GM18861 (cell line): ENCODE measurements at regions not wholly inside any gene's neighbourhood (a gene's known extent, or its start where the extent isn't known, plus 50 kb on each side); places are given as distances from the start of the nearest gene placed in this dataset.

Source experiments
- ATAC-seq: cut with Tn5 transposase; IDR thresholded peaks from one replicate; pipeline ENCODE4 v1.9.1; 2021; ENCODE audit not compliant: unreplicated experiment

- no peak for ATAC-seq
Measured at GRCh38 chr9:87437966-87438365, 59.7 kb upstream of the DAPK1 start.

GRCh38 chr9:87441251-87441650 is 56.4 kb upstream of the DAPK1 start:
- no peak for ATAC-seq

DNA sequence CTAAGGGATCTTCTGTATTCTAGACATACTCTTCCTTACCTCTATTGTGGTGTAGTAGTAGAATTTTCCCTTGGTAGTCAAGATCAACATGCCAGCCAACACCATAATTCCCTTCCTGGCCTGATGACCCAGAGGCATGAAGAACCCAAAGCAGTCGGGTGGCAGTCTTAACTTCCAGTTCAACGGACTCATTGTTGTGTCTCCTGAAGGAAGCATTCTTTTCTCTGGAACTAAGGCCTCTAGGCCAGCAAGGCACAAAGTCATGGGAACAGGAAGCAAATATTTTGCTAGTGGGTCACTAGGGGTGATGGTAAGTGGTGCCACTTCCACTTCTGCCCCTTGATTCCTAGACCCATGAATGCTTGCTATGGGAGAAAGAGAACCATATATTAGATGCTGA is 55.2 kb upstream of the DAPK1 start:
- ATAC-seq = no peak

GRCh38 chr9:87443006-87443405 is 54.7 kb upstream of the DAPK1 start:
- no peak for ATAC-seq

GRCh38 chr9:87443461-87443860 is 54.2 kb upstream of the DAPK1 start:
- ATAC-seq = no peak

GRCh38 chr9:87445646-87446045 is 52.0 kb upstream of the DAPK1 start:
- ATAC-seq = peak; percentile 93

GRCh38 chr9:87446527-87446926 is 51.1 kb upstream of the DAPK1 start:
- no peak for ATAC-seq

DNA sequence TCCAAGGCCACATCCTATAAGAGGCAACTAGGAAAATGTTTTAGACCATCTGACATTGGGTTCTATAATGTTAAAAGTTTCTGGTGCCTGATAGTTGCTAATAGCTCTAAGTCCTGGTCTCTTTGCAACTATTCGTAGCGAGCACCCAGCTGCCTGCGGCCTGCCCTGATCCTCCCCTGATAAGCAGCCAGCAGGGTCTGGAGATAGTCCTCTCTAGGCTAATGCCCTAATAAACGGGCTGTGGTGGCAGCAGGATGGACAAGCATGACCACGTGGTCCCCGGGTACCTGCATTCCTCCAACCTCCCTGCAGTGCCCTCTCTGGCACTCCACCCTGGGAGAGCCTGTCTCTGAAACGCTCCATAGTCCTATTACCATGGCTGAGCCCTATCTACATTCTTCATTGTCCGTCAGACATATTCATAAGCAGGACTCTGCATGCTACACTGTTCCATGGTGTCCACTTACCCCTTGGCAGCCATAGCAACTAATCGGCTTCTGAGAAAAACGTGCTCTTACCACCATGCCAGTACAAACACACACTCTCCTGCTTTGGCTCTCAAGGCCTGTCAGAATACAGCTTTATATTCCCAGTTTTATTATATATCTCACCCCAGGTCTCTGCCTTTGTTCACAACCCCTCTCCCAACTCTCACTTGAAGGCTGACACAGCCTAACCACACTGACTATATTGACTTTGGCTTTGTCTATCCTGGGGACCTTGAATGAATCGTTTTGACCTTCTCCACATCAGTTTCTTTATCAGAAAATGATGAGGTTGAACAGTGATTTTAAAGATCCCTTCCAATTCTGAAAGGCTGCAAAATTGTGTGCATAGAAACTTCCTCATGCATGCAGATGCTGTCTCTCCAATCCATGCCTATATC is 49.9 kb upstream of the DAPK1 start:
- no peak for ATAC-seq
